ENCODE measurements at regions not wholly inside any gene's neighbourhood (a gene's known extent, or its start where the extent isn't known, plus 50 kb on each side); places are given as distances from the start of the nearest gene placed in this dataset.

- TF ChIP-seq CTCF (IDR thresholded peaks at IDR 0.05) = no peak
- no peak for TF ChIP-seq POLR2A (IDR thresholded peaks at IDR 0.05)
- TF ChIP-seq POLR2AphosphoS5 (IDR thresholded peaks at IDR 0.05) = no peak
Observed at GRCh38 chr11:127733552-127733951, 733.0 kb upstream of the KIRREL3 start.

Measured in prostate gland (tissue), 2 donors.